Heart left ventricle (tissue), 13 donors: ENCODE measurements at regions not wholly inside any gene's neighbourhood (a gene's known extent, or its start where the extent isn't known, plus 50 kb on each side); places are given as distances from the start of the nearest gene placed in this dataset.

Source experiments
- POLR2A ChIP-seq, 2 donors: fragments of 450-650 bp; IDR thresholded peaks; one replicate each; pipeline ENCODE4 v1.6.1; 2017; ENCODE audit warnings: antibody characterized with exemption in 2 of 2, mild to moderate bottlenecking in 2 of 2, moderate library complexity in 2 of 2
- TF ChIP-seq, protein P1 (sequence below), 12 donors: fragments of 200-600 bp; sonication (generic) in 4 of 12; IDR thresholded peaks; one replicate each; pipeline versions ENCODE4 v1.5.0 to v1.8.0; 2018 to 2022; ENCODE audit warnings: antibody characterized with exemption in 12 of 12, mild to moderate bottlenecking in 5 of 12
- donor health status: ischemic (EF 13 %, LVEDD 7.1; RV severe dilation, severe dysfunction).
- donor health status: DM: no; HTN: yes; CAD: no.
- donor health status: DM: no; HTN: no; CAD: no.
- donor health status: ischemic (EF 25% LVEDD 6.9; RV normal size, moderate dysfunction).
- donor health status: ischemic (EF 25% LVEDD 5.7; RV mildly dilated, moderate dysfunction).
- donor health status: ischemic (EF 35%, LVEDD 5.7; RV mildly dilated, moderate dysfunction).
- donor health status: nonischemic (EF 11% LVEDD 7.7; RV severe dilation, severe dysfunction).
- donor health status: DM: yes; HTN: yes; CAD: no.
- donor health status: PGD.
- donor health status: ischemic (EF 29% LVEDD 5.4; RV normal size, mild dysfunction).
- donor health status: nonischemic (EF 23%, LVEDD 6.1; RV moderate dilation, normal function).

DNA sequence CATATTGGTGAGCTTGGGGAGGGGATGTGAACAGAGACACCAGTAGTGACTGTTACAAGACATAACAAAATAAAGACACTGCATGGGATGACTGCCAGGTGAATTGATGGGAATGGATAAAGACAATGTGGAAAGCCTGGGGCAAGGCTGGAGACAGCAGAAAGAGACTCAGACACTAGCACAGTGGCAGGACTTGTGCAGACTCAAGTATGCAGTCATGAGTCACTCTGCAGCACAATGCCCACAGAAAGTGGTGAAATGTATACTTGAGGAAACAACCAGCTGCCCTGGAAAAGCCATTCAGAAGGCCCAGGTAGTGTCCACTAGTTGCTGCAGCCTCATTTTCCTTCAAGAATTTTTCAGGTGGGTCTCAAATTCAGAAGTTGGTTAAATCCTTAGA, 452.3 kb downstream of the MID1IP1 start:
- TF ChIP-seq, protein P1, sequence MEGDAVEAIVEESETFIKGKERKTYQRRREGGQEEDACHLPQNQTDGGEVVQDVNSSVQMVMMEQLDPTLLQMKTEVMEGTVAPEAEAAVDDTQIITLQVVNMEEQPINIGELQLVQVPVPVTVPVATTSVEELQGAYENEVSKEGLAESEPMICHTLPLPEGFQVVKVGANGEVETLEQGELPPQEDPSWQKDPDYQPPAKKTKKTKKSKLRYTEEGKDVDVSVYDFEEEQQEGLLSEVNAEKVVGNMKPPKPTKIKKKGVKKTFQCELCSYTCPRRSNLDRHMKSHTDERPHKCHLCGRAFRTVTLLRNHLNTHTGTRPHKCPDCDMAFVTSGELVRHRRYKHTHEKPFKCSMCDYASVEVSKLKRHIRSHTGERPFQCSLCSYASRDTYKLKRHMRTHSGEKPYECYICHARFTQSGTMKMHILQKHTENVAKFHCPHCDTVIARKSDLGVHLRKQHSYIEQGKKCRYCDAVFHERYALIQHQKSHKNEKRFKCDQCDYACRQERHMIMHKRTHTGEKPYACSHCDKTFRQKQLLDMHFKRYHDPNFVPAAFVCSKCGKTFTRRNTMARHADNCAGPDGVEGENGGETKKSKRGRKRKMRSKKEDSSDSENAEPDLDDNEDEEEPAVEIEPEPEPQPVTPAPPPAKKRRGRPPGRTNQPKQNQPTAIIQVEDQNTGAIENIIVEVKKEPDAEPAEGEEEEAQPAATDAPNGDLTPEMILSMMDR (IDR thresholded peaks at IDR 0.05) = no peak
- no peak for TF ChIP-seq POLR2A (IDR thresholded peaks at IDR 0.05)
